ENCODE measurements at regions not wholly inside any gene's neighbourhood (a gene's known extent, or its start where the extent isn't known, plus 50 kb on each side); places are given as distances from the start of the nearest gene placed in this dataset.
"Not testable (repeated sequence)": the region's sequence is repeated elsewhere in the genome, so short reads cannot be mapped to it uniquely, and the experiment has no call there.

DNA sequence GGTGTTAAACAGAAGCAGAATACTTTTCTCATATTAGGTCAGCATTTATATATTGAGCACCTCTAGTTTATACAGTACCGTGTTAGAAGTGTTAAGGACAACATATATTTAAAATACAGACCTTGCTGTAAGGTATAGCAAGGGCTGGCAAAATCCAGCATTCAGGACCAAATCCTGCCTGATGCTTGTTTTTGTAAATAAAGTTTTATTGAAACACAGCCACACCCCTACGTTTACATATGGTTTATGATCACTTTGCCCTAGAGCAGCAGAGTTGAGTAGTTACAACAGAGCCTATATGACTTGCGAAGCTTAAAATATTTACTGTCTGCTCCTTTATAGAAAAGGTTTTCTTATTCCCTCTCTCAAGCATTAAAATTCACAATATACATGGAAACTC is 877.3 kb downstream of the MCTP2 start:
- FAIRE-seq (no peak), DNase-seq (ENCODE audit: low spot score in 2 of 2) (no peak)

- DNase-seq (ENCODE audit: low spot score in 2 of 2) (no peak), FAIRE-seq (no peak)
Measured at GRCh38 chr15:95111969-95112368, 880.6 kb downstream of the MCTP2 start.

DNA sequence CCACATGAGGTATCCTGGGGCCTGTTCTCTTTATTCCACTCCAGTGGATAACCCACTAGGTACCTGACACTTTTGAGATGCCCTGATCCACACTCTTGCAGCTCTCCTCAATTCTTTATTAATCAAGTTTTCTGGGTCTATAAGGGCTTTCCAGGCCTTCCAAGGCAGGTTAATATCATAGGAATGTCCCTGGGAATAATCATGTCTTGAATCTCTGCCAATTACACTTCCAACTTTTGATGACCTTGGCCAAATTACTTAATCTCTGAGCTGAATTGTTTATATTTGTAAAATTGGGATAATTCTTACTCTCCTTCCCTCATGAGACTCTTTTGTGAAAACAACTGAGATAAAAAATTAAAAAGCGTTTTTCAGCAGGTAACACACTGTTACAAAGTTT is 881.7 kb downstream of the MCTP2 start:
- DNase-seq (ENCODE audit: low spot score in 2 of 2) (no peak), FAIRE-seq (no peak)

DNA sequence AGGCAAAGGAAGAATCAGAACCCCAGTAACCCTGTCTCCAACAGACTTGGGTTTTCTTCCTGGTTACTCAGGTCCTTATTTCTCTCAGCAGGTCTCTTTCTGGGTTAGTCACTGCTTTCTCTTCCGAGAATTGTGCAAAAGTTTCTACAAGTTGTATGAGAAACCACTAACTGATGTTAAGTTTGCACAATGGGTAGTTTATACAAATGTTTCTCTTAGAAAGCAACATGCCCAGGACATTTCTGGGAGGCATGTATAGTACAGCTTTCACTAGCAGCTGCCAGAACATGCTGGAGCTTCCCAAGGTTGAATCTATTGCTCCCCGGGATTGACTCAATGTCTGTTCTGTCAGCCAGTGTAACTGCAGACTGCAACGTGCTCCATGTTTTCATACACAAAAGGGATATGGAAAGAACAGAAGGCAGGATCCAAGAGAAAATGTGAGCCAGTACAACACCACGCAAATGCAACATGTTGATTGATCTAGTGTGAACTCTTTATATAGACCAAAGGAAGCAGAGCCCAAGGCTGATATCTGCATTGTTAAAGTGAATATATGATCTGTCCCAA is 887.8 kb downstream of the MCTP2 start:
- DNase-seq (ENCODE audit: low spot score in 2 of 2): no peak
- no peak for FAIRE-seq

- FAIRE-seq: no peak
- no peak for DNase-seq (ENCODE audit: low spot score in 2 of 2)
Measured at GRCh38 chr15:95120595-95120994, 889.2 kb downstream of the MCTP2 start.

- FAIRE-seq: no peak
Measured at GRCh38 chr15:95121191-95121590, 889.8 kb downstream of the MCTP2 start.

GRCh38 chr15:95125803-95126202 is 894.4 kb downstream of the MCTP2 start:
- no peak for FAIRE-seq

More at GRCh38 chr15:95121191-95121590, 889.8 kb downstream of the MCTP2 start:
- no peak for DNase-seq (ENCODE audit: low spot score in 2 of 2)

GRCh38 chr15:95127356-95127755 is 896.0 kb downstream of the MCTP2 start:
- FAIRE-seq: no peak
- no peak for DNase-seq (ENCODE audit: low spot score in 2 of 2)

More at GRCh38 chr15:95125803-95126202, 894.4 kb downstream of the MCTP2 start:
- DNase-seq (ENCODE audit: low spot score in 2 of 2): no peak

- FAIRE-seq (no peak), DNase-seq (ENCODE audit: low spot score in 2 of 2) (no peak)
Measured at GRCh38 chr15:95129574-95129973, 898.2 kb downstream of the MCTP2 start.

GRCh38 chr15:95131131-95131556 is 899.8 kb downstream of the MCTP2 start:
- FAIRE-seq: no peak

GRCh38 chr15:95132774-95133173 is 901.4 kb downstream of the MCTP2 start:
- FAIRE-seq: no peak
- no peak for DNase-seq (ENCODE audit: low spot score in 2 of 2)

More at GRCh38 chr15:95131131-95131556, 899.8 kb downstream of the MCTP2 start:
- no peak for DNase-seq (ENCODE audit: low spot score in 2 of 2)

- FAIRE-seq (no peak), DNase-seq (ENCODE audit: low spot score in 2 of 2) (no peak)
Measured at GRCh38 chr15:95134431-95135110, 903.2 kb downstream of the MCTP2 start.

GRCh38 chr15:95138604-95139270 is 907.4 kb downstream of the MCTP2 start:
- FAIRE-seq: no peak
- no peak for DNase-seq (ENCODE audit: low spot score in 2 of 2)

GRCh38 chr15:95141486-95141885 is 910.1 kb downstream of the MCTP2 start:
- FAIRE-seq (no peak), DNase-seq (ENCODE audit: low spot score in 2 of 2) (no peak)

GRCh38 chr15:95142531-95142930 is 911.2 kb downstream of the MCTP2 start:
- FAIRE-seq (no peak), DNase-seq (ENCODE audit: low spot score in 2 of 2) (no peak)

GRCh38 chr15:95146481-95146880 is 915.1 kb downstream of the MCTP2 start:
- no peak for DNase-seq (ENCODE audit: low spot score in 2 of 2)
- FAIRE-seq: no peak

GRCh38 chr15:95148183-95148582 is 916.8 kb downstream of the MCTP2 start:
- DNase-seq (ENCODE audit: low spot score in 2 of 2) (no peak), FAIRE-seq (no peak)

DNA sequence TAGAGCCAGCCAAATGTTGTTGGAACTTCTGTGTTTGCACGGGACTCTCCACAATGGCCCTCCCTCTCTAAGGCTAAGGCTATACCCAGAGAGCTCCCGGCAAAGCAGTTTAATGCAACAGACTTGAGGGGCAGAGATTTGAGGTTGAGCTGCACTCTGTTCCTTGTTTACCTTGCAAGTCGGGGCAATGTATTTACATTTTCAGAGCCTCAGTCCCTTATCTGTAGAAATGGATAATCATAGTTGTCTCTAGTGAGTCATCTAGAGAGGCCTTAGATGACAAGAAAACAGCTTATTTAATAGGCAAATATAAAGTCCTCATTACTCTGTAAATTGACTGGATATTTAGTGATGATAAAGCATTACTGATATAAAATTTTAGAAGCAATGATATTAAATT is 917.7 kb downstream of the MCTP2 start:
- FAIRE-seq (no peak), DNase-seq (ENCODE audit: low spot score in 2 of 2) (no peak)

DNA sequence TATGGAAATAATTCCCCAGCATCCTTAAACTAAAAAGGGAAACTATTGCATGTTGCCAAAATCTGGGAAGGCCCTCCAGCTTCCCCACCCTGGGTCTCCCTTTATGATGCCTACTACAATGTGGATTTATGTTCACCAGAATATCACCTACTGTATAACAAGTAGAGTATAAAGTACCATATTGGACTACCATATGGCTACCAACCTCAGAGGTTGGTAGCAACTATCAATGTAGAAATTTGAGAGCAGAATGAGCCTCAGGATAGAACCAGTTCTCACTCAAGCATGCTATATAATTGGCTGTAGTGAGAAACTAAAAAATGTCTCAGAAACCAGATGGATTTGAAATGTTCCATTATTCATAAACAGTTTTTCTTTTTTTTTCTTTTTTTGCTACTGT is 918.4 kb downstream of the MCTP2 start:
- FAIRE-seq (no peak), DNase-seq (ENCODE audit: low spot score in 2 of 2) (no peak)

DNA sequence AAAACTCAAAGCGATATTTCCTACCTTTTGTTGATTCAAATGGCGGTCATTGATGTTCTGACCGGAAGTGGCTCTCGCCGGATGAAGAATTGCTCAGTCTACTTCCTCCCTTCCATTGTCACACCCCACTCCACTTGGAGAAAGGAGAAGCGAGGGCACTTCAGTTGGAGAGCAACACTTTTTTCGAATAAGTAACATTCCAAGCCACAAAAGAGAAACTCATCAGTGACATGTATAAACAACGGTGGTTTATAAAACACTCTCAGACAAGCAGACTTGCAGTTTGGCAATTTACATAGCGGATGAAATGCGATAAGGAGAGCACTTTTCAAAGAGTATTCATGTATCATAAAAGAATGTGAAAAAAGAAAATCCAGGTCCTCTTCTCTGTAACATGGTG is 919.1 kb downstream of the MCTP2 start:
- FAIRE-seq (no peak), DNase-seq (ENCODE audit: low spot score in 2 of 2) (no peak)

- FAIRE-seq (no peak), DNase-seq (ENCODE audit: low spot score in 2 of 2) (no peak)
Measured at GRCh38 chr15:95152741-95153140, 921.4 kb downstream of the MCTP2 start.

DNA sequence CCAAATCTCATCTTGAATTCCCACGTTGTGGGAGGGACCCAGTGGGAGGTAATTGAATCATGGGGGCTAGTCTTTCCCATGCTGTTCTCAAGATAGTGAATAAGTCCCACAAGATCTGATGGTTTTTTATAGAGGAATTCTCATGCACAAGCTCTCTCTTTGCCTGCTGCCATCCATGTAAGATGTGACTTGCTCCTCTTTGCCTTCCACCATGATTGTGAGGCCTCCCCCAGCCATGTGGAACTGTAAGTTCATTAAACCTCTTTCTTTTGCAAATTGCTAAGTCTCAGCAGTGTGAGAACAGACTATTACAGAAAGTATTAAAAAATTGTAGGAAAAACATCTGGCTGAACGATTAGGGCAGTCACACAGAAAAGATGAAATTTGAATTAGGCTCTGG is 921.8 kb downstream of the MCTP2 start:
- not testable (repeated sequence) for FAIRE-seq; DNase-seq (ENCODE audit: low spot score in 2 of 2)
